ENCODE measurements at regions not wholly inside any gene's neighbourhood (a gene's known extent, or its start where the extent isn't known, plus 50 kb on each side); places are given as distances from the start of the nearest gene placed in this dataset.

DNA sequence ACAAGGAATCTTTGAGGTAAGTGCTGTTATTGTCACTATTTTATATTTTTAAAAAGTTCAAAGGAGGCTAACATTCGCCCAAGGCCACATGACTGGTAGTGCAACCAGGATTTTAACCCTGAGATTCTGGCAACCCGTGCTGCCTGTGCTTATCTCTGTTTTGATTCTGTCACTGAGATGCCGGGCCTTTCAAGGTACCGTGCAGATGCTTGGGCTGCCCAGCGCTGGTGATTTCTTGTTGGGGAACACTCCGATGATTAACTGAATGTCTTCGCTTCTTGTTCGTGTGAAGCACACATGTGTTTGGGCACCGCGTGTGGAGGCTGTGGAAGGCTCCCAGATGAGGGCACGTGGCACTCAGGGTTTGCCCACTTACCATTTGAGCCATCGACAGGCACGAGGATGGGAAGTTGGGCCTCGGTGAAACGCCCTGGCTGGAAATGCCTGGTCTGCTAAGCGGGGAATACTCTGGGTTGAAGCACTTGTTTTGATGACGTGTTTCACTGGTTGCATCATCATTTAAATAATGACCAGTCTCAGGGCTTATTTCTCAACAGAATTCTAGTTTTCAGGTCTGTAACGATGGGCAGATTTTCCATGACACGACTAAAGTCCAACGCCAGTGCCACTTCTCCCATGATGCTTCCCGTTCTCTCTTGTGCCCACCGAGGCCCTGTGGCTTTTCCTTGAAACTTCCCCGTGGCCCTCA lies 392.7 kb downstream of the FGF9 start:
- no peak overlapping the region for H3K27ac ChIP-seq (ENCODE audit: low read length)
- no peak for TF ChIP-seq POLR2AphosphoS5 (IDR thresholded peaks at IDR 0.05; ENCODE audit: low read depth, low read length)
- TF ChIP-seq TCF7L2 (IDR thresholded peaks at IDR 0.05; ENCODE audit: low read depth, low read length), result no peak
- TF ChIP-seq, protein P1, sequence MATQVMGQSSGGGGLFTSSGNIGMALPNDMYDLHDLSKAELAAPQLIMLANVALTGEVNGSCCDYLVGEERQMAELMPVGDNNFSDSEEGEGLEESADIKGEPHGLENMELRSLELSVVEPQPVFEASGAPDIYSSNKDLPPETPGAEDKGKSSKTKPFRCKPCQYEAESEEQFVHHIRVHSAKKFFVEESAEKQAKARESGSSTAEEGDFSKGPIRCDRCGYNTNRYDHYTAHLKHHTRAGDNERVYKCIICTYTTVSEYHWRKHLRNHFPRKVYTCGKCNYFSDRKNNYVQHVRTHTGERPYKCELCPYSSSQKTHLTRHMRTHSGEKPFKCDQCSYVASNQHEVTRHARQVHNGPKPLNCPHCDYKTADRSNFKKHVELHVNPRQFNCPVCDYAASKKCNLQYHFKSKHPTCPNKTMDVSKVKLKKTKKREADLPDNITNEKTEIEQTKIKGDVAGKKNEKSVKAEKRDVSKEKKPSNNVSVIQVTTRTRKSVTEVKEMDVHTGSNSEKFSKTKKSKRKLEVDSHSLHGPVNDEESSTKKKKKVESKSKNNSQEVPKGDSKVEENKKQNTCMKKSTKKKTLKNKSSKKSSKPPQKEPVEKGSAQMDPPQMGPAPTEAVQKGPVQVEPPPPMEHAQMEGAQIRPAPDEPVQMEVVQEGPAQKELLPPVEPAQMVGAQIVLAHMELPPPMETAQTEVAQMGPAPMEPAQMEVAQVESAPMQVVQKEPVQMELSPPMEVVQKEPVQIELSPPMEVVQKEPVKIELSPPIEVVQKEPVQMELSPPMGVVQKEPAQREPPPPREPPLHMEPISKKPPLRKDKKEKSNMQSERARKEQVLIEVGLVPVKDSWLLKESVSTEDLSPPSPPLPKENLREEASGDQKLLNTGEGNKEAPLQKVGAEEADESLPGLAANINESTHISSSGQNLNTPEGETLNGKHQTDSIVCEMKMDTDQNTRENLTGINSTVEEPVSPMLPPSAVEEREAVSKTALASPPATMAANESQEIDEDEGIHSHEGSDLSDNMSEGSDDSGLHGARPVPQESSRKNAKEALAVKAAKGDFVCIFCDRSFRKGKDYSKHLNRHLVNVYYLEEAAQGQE (IDR thresholded peaks at IDR 0.05; ENCODE audit: insufficient read depth in 1 of 2, low read depth in 2 of 2, low read length in 1 of 2), result no peak
- no peak for TF ChIP-seq SIN3A (IDR thresholded peaks at IDR 0.05; ENCODE audit: borderline replicate concordance, insufficient read depth, low read depth, low read length)
- TF ChIP-seq, protein P2, sequence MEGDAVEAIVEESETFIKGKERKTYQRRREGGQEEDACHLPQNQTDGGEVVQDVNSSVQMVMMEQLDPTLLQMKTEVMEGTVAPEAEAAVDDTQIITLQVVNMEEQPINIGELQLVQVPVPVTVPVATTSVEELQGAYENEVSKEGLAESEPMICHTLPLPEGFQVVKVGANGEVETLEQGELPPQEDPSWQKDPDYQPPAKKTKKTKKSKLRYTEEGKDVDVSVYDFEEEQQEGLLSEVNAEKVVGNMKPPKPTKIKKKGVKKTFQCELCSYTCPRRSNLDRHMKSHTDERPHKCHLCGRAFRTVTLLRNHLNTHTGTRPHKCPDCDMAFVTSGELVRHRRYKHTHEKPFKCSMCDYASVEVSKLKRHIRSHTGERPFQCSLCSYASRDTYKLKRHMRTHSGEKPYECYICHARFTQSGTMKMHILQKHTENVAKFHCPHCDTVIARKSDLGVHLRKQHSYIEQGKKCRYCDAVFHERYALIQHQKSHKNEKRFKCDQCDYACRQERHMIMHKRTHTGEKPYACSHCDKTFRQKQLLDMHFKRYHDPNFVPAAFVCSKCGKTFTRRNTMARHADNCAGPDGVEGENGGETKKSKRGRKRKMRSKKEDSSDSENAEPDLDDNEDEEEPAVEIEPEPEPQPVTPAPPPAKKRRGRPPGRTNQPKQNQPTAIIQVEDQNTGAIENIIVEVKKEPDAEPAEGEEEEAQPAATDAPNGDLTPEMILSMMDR (IDR thresholded peaks at IDR 0.05), result no peak
- no peaks in the 10 kb centered on the region for H3K9me3 ChIP-seq (ENCODE audit: control insufficient read depth, insufficient read depth, low read depth, low read length)
- BruUV-seq (replicated peaks), result no TSS peak
- ChIA-PET CTCF (no interaction called here), POLR2A (no interaction called here)
- no peaks in the 10 kb centered on the region for H3K4me1 ChIP-seq (ENCODE audit: control insufficient read depth, insufficient read depth, low read length)
- no peaks in the 10 kb centered on the region for H3K27me3 ChIP-seq (ENCODE audit: control insufficient read depth, insufficient read depth, low read length)
- in situ Hi-C loops (cut with HindIII; ENCODE audit: low pct_unique_long_range_greater_than_20kb, low sequenced_read_pairs), result no loop called here
- DNase-seq (ENCODE audit: low read depth, low spot score), result no peak
- ATAC-seq, result no peak
- no peaks in the 10 kb centered on the region for H3K36me3 ChIP-seq (ENCODE audit: control insufficient read depth, insufficient read depth, low read length)
- intact Hi-C loops (cut with micrococcal nuclease; ENCODE audit: unreplicated experiment), result no loop called here
- no peak overlapping the region for H3K4me3 ChIP-seq (ENCODE audit: low read depth in 2 of 2, low read length in 2 of 2)

DNA sequence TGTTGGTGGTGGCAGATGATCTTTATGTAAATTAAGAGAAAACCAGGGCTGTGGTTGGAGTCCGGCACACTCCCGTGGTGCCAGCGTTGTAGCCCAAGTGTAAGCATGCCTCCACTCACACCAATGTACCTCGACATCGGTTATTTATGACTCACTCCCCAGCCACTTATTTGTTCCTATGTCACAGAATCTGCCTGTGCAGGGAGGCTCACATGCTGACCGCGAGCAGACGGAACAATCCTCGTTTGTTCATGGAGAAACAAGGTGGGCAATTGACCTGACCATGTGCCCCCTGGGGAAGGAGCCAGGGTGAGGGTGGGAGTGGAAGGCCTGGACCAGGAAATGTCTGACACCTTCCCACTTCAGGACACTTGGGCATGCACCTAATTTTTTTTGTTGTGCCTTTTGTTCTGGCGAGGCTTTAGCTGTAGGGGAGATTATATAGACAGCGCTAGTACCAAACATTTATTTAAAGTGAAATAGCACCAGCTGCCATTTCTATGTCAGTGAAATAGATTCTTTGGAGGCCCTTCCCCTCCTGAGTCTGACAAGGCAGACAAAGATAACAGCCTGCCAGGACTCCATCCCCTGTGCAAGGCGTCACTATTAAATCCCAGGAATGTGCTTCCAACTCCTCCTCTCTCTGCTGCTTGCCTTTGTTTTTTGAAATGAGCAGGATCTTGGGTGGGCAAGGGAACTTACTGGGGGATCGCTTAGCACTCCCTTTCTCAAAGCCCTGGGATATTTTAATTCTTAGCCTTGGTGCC lies 394.2 kb downstream of the FGF9 start:
- in situ Hi-C loops (cut with HindIII; ENCODE audit: low pct_unique_long_range_greater_than_20kb, low sequenced_read_pairs), result no loop called here
- CTCF ChIA-PET, result no interaction called here

More for the DNA sequence above, 394.2 kb downstream of the FGF9 start:
- TF ChIP-seq, protein P2 (IDR thresholded peaks at IDR 0.05), result no peak
- no peak for TF ChIP-seq SIN3A (IDR thresholded peaks at IDR 0.05; ENCODE audit: borderline replicate concordance, insufficient read depth, low read depth, low read length)
- no peak for TF ChIP-seq TCF7L2 (IDR thresholded peaks at IDR 0.05; ENCODE audit: low read depth, low read length)
- TF ChIP-seq, protein P1 (IDR thresholded peaks at IDR 0.05; ENCODE audit: insufficient read depth in 1 of 2, low read depth in 2 of 2, low read length in 1 of 2), result no peak
- TF ChIP-seq POLR2AphosphoS5 (IDR thresholded peaks at IDR 0.05; ENCODE audit: low read depth, low read length), result no peak
- DNase-seq (ENCODE audit: low read depth, low spot score) (no peak), ATAC-seq (no peak)
- H3K9me3 ChIP-seq (ENCODE audit: control insufficient read depth, insufficient read depth, low read depth, low read length), result no peaks in the 10 kb centered on the region
- POLR2A ChIA-PET, result no interaction called here
- intact Hi-C loops (cut with micrococcal nuclease; ENCODE audit: unreplicated experiment), result no loop called here
- H3K27me3 ChIP-seq (ENCODE audit: control insufficient read depth, insufficient read depth, low read length), result no peaks in the 10 kb centered on the region
- H3K4me1 ChIP-seq (ENCODE audit: control insufficient read depth, insufficient read depth, low read length), result no peaks in the 10 kb centered on the region
- no peak overlapping the region for H3K27ac ChIP-seq (ENCODE audit: low read length)
- no TSS peak for BruUV-seq (replicated peaks)
- no peaks in the 10 kb centered on the region for H3K36me3 ChIP-seq (ENCODE audit: control insufficient read depth, insufficient read depth, low read length)
- H3K4me3 ChIP-seq (ENCODE audit: low read depth in 2 of 2, low read length in 2 of 2), result no peak overlapping the region
